GM18868 (cell line): ENCODE measurements at regions not wholly inside any gene's neighbourhood (a gene's known extent, or its start where the extent isn't known, plus 50 kb on each side); places are given as distances from the start of the nearest gene placed in this dataset.
"Not testable (repeated sequence)": the region's sequence is repeated elsewhere in the genome, so short reads cannot be mapped to it uniquely, and the experiment has no call there.

ENCODE experiments used
- ATAC-seq: cut with Tn5 transposase; IDR thresholded peaks from one replicate; pipeline ENCODE4 v1.9.1; 2021; ENCODE audit warnings: mild to moderate bottlenecking, moderate library complexity; ENCODE audit not compliant: unreplicated experiment

DNA sequence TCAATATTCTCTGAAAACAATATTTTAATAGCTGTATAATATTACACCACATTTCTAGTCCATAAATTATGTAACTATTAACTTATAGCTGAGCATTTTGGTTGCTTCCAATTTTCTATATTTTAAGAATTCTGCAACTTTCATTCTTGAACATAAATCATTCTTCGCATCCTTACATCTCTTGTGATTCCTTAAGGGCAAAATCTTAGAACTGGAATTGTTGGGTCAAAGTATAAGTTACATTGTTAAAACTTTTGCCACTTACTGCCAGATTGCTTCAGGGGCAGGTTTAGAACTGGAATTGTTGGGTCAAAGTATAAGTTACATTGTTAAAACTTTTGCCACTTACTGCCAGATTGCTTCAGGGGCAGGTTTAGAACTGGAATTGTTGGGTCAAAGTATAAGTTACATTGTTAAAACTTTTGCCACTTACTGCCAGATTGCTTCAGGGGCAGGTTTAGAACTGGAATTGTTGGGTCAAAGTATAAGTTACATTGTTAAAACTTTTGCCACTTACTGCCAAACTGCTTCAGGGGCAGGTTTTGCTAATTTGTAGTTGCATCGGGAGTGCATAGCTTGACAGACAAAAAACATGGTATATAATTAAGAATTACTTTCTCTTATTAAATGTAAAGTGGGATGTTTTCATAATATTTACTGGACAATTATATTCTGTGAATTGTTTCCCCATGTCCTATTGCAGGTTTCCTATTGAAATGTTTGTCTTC lies 179.9 kb upstream of the OR13F1 start:
- ATAC-seq, result not testable (repeated sequence)

DNA sequence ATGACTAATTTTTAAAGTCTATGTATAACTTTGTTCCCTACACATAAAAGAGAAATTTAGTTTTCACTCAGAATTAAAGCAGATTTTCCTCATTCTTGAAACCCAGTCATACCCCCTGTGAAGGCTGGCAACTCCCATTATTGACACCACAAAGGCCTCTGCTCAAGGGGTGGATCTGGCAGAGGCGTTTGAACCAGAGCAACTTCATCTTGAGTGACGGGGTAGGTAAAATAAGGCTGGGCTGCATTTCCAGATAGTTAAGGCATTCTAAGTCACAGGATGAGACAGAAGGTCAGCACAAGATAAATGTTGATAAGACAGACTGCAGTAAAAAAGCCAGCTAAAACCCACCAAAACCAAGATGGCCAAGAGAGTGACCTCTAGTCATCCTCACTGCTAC lies 177.2 kb upstream of the OR13F1 start:
- no peak for ATAC-seq

DNA sequence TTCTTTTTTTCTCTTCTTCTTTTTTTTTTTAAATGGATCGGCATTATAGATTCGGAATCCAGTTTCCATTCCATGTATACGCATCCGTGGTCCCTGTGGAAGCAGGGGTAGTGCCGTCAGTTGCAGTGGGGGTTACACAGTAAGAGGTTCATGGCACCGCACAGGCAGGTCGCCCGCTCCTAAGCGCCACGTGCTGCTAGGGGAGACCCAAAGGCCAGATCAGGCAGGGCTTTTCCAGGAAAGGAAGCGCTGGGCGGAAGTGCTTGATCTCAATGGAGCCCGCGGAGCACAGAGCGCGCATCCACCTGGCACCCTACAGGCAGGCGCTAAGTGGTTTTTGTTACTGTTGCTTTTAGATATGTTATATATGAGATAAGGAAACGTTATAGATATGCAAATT lies 174.8 kb upstream of the OR13F1 start:
- ATAC-seq, result no peak

DNA sequence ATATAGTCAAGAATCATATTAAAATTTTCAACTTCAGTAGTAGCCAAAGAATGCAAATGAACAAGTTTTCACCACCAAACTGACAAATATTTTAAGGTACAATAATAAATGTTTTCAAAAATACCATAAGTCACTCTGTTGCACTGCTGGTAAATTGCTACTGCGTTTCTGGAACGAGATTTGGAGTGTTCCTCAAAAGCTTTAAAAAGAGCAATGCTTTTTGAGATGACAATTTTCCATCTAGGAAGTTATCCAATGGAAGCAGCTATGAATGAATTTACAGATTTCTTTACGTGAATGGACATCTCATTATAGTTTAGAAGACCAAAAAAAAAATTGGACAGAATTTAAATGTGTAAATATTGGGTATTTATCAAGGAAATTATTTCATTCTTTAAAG lies 173.2 kb upstream of the OR13F1 start:
- ATAC-seq, result no peak

DNA sequence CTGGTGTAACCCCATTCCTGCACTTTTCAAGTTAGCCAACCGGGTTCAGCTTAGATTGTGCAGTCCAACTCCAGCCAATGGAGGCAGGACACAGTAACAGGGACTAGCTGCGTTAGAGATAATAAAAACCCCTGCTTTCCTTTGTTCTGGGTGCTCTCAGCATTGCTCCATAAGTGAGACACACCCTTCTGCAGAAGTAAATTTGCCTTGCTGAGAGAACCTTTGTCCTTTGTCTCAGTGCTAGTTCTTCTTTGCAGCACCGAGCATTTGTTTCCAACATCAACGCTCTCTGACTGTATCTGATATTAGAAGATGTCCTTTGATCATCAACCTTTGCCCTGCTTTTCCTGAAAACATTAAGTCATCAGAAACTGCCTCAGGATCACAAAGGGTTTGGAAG lies 169.5 kb upstream of the OR13F1 start:
- no peak for ATAC-seq

DNA sequence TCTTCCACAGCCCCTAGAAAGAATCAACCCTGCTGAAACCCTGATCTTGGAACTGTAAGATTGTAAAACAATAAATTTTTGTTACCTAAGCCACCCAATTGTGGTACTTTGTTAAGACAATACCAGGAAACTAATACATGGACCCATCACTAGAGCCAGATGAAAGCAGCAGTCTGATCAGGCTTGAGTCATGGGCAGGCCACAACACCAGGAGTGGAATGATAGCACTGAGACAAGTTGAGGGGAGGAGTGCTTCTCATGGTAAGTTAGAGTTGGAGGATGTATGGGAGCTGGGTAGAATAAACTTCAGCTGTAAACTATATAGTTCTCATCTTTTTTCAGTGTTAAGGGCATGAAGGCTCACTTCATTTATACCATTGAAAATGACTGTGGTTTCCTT lies 164.4 kb upstream of the OR13F1 start:
- no peak for ATAC-seq

DNA sequence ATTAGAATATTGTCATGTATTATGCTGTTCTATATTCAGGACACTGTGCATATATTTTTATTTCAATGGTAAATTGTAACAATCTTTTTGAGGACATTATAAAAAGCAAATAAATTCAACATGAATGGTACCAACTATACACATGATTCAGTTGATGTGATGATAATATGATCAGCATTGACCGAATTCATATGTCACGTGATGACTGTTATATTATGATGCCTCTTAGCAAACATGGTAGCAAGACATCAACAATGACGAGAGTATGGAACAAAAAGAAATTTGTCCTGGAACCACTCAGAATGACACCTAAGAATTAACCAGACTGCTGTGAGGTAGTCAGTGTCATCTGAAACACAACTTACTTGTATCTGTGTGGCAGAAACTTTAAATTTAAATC lies 161.5 kb upstream of the OR13F1 start:
- ATAC-seq, result no peak

DNA sequence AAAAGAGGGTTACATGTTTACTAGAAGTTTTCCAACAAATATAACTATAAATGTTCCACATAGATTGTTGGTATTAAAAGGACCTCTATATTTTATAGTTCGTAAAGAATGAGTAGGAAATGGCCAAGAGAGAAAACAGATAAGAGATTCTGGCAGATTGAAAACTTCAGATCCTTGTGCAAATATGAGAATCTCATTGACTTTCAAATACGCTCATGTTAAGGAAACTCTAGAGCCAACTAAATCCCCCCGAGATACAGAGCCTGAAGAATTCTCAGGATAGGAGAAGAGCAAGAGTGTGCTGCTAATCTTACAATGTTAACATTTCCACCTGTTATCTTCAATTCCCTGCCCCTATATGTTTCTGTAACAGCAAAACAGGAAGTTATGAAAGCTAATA lies 159.0 kb upstream of the OR13F1 start:
- no peak for ATAC-seq

DNA sequence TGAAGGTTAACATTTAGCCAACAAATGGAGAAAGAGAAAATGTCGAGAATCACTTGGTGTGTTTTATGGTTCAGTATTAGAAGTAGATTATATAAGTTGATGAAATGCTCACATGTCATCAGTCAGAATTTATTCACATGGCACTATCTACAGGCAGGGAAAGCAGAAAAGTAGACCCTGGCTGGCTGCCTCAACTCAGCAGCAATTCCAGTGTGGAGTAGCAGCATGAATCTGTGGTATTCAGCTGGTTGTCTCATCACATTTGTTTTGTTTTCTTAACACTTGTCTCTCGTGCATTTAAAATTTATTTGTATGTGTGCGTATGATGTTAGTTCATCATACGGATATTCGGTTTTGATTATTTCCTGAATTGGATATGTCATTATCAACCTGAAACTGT lies 153.5 kb upstream of the OR13F1 start:
- no peak for ATAC-seq

DNA sequence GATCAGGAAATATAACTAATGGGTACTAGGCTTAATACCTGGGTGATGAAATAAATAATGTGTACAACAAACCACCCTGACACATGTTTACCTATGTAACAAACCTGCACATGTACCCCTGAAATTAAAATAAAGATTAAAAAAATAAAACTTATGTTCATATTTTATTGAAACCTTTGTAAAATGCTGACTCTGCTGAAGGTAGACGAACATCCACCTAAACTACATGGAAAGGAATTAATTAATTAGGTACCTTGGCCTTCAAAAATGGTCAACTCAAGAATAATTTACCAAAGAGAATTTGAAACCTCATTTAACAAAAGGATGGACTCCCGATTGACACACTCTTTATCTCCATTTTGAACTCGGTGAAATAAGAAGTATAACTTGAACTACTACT lies 152.3 kb upstream of the OR13F1 start:
- no peak for ATAC-seq

DNA sequence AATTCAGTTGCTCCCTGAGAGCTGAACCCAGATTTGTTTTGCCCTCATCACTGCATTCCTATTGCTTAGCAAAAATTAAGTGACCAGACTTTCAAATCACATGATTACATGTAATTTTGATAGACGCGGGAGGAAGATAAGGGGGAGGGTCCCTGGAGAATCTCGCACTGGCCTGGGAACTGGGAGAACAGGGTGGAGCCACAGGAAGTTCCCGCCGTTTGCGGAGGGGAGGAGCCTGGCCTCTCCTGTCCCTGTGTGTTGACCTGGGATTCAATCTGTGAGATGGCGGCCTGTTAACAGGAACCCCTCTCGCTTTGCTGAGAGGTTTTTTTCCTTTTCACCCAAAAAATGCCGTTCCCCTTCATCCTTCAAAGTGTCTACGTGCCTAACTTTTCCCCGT lies 142.9 kb upstream of the OR13F1 start:
- no peak for ATAC-seq

DNA sequence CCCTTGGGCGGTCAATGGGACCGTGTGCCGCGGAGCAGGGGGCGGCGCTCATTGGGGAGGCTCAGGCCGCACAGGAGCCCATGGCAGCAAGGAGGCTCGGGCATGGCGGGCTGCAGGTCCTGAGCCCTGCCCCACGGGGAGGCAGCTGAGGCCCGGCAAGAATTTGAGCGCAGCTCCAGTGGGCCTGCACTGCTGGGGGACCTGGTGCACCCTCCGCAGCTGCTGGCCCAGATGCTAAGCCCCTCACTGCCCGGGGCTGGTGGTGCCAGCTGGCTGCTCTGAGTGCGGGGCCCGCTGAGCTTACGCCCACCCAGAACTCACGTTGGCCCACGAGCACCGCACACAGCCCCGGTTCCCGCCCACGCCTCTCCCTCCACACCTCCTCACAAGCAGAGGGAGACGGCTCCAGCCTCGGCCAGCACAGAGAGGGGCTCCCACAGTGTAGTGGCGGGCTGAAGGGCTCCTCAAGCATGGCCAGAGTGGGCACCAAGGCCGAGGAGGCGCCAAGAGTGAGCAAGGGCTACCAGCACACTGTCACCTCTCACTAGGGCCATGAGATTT lies 141.1 kb upstream of the OR13F1 start:
- ATAC-seq, result no peak

DNA sequence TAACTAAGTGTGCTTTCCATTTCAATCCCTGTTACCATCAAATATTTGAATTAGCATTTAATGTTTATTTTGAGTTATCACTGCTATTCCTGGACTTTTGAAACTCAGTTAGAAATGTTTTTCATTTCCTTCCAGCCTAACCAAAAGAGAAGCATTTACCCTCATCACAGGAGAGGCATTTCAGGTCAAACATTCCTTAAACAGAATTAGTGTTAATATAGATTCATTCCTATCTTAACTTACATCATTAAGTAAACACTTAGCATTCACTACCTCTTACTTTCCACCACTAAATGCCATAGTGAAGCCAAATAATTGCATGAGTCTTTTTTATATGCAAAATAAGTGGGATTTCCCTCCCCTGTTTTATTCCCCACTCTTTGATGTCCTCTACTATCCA lies 136.6 kb upstream of the OR13F1 start:
- no peak for ATAC-seq

DNA sequence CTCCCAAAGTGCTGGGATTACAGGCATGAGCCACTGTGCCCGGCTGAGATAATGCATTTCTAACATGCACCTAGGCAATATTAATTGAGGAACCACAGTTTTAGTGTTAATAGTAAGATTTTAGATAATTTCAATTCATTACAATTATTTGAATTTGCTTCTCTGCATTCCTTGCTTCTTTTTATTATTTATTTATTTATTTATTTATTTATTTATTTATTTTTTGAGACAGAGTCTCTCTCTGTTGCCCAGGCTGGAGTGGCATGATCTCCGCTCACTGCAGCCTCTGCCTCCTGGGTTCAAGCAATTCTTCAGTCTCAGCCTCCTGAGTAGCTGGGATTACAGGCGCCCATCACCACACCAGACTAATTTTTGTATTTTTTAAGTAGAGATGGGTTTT lies 135.7 kb upstream of the OR13F1 start:
- ATAC-seq, result not testable (repeated sequence)

DNA sequence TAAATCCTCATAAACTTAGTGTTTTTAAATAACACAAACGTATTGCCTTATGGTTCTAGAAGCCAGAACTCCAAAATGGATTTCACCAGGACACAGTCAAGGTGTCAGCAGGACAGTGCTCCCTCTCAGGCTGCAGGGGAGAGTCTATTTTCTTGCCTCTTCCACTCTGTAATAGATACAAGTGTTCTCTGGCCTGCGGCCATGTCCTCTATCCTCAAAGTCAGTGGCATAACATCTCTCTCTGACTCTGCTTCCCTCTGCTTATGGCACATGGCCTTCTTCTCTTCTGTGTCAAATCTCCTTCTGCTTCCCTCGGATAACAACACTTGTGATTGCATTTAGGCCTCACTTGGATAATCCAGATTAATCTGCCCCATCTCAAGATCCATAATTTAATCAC lies 129.4 kb upstream of the OR13F1 start:
- ATAC-seq, result no peak

DNA sequence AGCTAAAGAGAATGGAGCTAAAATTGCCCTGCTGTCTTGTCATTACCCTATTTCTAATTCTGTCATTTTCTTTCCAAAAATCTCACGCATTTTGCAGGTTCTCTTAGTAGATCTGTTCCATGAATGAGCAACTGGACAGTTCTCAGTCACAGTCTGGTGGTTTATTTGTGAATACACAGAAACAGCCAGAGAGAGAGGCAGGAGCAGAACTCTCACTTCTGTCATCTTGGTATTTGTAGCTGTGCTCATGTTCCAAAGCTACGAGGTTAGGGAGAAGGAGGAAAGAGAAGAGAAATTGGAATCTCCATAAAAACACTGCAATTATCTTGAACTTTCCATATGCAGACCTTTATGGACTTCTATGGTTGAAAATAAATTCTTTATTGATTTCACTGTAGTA lies 118.0 kb upstream of the OR13F1 start:
- ATAC-seq, result no peak

DNA sequence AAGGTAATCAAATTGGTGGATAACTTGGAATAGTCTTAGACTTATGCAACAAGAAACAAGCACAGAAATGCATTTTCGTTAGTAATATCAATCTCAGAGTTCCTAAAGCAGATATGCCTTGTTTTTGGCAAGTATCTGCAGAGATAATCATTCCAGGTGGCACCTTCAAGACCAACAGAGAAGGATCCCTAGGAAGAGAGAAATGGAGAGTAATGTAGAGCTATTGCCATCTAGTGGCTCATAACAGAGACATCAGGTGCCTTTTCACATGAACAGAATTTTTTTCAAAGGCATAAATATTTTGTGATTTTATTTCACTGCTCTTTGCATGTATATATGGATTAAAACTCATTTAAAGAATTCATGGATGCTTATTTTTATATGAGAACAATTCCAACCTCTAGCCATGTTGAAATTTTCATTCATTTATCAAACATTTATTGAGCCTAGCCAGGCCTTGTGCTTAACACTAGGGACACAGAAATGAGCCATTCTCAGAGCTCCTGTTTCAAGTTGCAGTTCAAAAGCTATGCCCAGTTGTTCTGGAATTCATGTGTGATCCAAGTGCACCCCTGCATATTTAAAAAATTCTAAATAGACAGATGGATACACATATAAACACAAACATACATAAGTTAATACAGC lies 117.5 kb upstream of the OR13F1 start:
- ATAC-seq, result peak; percentile 76

DNA sequence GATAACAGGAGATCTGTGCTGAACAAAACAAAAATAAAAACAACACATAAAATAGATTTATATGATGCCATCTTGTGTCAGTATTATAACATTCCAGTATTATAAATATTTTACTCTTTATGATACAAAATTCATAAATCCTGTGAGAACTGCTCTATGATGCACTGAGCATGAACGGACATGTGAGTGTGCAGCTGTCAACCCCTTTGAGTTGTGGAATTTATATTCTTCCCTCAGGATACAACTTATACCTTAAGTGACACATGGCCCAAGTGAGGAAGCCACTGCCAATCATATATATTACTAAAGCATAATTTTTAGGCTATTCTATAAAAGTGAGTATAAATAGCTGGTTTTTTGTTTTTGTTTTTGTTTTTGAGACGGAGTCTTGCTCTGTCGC lies 116.0 kb upstream of the OR13F1 start:
- no peak for ATAC-seq

DNA sequence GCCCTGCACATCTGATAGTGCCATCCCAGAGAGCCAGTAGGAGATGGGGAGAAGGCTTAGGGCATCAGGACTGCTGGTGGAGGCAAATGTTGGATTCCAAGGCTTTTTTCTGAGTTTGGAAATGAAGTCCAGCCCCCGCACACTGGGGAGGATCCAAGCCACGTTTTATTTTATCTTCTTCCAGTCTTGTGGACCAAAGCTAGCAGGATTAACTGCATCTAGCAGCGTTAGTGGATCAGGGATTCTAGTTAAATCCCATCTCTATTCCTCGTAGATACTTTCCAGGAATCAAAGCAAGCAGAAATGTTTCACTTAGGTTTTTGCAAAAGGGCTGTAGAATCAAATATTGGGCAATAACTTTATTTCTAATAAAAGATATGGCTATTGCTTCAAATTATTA lies 114.7 kb upstream of the OR13F1 start:
- ATAC-seq, result no peak

DNA sequence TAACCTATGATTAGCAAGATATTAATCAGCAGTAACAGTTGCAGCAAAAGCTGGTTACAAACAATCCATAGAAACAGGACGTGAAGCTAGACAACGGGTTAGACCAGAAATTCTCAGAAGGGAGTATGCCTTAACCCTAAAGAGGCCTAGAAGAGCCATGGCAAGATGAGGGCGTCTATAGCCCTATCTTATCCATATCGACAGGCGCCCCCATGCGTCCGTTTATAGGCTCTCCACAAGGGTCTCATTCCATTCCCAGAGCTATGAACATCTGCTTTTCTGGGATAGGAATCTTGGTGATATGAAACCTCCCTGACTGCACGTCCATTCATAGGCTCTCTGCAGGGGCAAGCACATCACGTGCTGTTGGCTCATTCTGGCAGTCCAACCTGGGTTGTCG lies 109.2 kb upstream of the OR13F1 start:
- not testable (repeated sequence) for ATAC-seq

DNA sequence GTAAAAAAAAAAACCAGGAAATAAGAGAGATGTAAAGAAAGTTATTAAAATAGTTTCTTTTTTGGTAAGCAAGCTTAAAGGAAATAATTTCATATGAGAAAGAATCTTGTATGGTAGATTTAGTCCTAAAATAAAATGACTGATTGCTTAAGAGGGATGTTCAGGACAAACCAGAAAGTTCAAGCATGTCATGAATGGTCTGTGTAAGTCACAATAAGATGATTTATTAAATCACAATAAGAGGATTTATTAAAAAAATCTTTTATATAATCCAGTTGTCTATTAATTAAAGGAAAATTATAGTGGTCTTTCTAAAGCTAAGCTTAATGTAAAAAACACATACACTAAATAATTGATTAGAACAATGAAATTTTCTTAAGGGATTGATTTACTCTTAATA lies 91.8 kb upstream of the OR13F1 start:
- ATAC-seq, result no peak

DNA sequence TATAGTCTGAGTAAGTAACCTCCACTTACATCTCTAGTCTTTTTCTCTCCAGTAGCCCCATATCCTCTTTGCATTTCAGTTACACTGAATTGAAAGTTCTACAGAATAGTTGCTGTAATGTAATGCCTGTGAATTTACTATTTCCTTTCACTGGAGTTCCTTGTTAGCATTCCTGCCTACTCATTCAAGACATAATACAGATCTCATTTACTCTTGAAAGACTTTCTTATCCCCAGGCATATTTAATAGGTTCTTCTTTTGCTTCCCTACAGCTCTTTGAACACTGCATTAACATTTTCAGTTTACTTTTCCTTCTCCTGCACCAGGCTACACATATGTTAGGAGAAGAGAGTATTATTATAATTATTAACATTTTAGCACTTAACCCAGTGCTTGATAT lies 87.6 kb upstream of the OR13F1 start:
- ATAC-seq, result no peak

DNA sequence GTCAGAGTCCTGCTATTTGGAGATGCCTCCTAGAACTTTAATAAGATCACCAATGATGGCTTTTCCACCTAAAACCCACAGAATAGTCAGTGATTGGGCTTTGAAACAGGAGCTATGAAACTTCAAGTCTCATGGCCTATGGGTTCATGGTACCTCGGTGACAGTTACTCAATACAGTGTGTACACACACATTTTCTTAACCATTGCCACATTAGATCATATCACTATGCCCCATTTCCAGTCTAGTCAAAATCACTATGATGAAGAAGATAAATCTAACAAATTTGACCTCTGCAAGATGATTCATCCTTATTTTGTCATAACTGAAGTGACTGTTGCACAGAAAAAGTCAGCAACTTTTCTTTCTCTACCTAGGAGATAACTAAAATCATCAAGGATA lies 86.8 kb upstream of the OR13F1 start:
- ATAC-seq, result no peak
